ENCODE measurements at regions not wholly inside any gene's neighbourhood (a gene's known extent, or its start where the extent isn't known, plus 50 kb on each side); places are given as distances from the start of the nearest gene placed in this dataset.
"Not testable (repeated sequence)": the region's sequence is repeated elsewhere in the genome, so short reads cannot be mapped to it uniquely, and the experiment has no call there.

DNA sequence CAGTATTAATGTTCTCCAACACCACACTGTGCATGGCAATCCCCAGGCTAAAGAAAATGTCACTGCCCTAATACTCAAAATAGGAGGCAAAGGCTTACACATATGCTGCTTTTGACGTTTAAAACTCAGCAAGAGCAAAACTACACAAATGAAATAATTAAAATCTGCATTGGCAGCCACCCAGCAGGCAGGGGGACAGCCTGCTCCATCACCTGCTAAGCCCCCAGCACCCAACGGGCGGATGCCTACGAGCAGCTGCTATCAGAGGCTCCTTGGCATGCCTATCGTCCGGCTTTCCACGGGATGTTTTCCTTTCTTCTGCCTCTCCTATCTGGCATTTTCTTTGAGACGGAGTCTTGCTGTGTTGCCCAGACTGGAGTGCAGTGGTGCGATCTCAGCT, 337.5 kb downstream of the SOX9 start:
- no peak for DNase-seq

DNA sequence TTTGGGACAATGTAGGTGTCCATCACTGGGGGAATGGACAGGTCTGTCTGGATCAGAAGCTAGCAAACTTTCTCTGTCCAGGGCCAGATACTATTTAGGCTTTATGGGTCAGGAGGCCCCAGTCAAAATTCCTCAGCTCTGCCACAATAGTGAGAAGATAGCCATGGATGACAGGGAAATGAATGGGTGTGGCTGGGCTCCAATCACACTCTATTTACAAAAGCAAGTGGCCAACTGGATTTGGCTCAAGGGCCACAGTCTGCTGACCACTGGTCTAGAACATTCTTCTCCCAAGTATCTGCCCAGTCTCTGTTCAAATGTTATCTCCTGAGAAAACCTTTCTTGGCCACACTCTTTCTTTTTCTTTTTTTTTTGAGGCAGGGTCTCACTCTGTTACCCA, 339.9 kb downstream of the SOX9 start:
- DNase-seq: no peak

DNA sequence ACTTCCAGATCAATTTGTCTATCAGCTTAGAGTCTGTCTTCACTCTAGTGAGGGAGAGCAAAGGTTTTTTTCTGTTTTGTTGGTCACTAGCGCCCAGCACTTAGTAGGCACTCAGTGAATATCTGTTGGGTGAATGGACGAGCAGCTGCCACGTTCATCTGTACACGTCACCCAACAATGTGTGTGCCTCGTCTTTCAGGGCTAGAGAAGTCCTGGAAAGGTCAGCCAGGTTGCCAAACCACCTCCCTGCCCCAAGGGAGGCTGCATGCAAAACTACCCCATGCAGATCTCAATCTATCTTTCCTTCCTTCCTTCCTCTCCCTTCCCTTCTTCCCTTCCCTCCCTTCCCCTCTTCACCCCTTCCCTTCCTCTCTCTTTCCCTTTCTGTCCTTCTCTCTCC, 340.9 kb downstream of the SOX9 start:
- DNase-seq: no peak

DNA sequence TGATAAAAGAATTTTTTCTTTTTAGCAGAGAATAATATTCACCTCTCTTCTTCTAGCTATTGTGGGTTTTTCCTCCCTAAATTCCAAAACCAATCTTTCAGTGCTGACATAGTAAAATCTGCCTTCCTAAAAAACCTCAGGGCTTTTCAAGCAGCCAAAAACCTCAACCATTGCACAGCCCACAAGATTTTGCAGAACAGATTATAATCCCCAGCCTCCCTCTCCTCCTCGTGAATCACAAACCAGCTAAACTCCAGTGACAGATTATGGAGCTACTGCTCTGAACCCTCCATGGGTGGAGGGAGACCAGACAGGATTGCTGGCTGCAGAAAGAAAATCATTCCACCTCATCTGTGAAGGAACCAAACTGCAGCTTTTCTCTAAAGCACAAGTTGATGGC, 341.6 kb downstream of the SOX9 start:
- DNase-seq: no peak

DNA sequence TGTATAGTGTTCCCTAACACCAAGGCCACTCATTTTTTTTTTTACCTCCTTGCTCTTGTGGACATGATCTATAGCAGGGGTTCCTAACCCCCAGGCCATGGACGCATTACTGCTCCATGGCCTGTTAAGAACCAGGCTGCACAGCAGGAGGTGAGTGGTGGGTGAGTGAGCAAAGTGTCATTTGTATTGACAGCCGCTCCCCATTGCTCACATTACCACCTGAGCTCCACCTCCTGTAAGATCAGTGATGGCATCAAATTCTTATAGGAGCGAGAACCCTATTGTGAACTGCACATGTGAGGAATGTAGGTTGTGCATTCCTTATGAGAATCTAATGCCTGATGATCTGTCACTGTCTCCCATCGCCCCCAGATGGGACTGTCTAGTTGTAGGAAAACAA, 342.0 kb downstream of the SOX9 start:
- no peak for DNase-seq

DNA sequence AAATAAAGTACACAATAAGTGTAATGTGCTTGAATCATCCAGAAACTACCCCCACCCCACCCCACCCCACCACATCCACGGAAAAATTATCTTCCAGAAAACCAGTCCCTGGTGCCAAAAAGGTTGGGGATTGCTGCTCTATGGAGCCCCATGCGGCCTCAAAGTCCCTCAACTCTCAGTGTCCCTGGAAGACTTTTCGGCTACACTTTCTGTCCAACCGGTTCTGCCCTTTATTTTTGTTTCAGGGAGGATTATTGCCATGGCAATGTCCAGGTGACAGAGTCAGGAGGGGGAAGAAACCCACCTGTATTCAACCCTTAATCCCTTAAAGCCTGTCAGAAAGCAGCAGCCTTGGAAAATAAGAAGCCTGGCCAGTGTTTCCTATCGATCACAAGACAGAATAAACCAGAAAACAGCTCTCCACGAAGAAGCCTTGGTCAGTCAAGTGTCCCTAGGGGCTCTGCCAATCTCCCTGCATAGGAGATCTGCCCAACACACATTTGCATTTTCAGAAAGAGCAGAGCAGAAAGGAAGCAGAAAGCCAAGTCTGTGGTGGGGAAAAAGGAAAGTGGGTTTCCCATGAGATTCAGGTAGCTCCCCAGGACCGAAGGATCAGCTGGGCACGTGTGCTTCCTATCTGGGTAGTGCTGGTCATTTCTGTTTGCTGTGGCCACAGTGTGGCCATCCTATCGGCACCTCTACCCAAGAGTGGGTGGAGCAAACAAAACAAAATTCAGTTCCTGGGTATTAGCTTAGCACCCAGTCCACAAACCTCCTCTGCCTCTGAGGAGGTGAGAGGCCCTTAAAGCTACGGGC, 342.7 kb downstream of the SOX9 start:
- DNase-seq: no peak

DNA sequence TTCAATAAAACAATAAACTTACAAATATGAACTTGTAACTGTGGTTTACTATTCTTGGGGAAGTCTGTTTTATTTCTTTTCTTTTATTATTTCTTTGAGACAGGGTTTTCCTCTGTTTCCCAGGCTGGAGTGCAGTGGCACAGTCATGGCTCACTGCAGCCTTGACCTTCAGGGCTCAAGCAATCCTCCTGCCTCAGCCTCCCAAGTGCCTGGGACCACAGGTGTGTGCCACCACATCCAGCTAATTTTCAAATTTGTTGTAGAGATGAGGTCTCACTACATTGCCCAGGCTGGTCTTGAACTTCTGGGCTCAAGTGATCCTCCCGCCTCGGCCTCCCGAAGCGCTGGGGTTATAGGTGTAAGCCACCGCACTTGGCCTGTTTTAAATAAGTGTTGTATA, 343.4 kb downstream of the SOX9 start:
- DNase-seq: not testable (repeated sequence)

DNA sequence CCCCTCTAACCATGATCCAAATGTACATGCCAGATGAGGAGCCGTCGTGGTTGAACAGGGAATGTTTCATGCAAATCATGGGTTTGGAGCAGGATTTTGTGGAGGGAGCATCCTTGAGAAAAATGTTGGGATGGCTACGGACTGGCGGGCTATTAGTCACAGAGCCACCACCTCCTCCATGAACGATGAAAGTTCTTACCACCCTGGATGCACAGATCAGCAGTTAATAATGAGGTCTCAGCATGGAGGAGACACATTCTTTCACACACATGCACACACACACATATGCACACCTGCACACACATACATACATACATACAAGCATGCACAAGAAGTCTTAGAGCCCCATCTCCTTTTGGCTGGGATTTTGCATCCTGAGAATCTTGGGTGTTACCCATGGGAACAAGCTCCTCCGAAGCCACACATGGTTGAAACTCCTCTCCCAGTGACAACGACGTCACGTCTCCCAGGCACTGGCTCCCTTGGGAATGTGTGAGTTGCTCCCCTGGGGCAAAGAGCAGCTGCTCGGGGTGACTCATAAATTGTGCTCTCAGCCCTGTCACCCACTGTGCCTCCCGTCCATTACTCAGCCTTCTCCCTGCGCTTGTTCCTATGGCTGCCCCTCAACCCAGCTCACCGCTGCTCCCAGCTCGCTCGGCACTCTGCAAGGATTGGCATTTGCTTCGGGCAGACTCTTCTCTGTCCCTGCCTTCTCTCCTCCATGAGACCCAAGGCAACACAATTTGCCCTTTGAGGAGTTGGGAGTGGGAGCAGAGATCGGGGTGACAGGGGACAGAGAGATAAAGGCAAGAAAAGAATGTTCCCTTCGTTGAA, 344.6 kb downstream of the SOX9 start:
- no peak for DNase-seq

DNA sequence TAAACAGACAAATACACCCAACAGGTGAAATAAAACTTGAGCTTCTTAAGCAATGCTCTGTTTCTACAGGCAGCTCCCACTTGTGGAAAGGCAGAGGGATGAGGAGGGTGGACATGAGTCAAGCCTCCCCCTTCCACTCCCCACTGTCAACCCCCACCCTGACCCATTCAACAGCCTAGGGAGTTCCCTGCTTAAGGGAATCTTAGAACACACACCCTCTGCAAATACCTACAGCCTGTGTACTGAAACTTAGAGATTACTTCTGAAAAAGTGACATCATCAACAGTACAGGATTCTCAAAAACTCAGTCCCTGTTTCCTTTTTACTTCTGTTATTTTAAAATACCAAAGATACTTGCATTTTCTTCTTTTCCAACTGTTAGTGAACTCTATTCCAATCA, 345.4 kb downstream of the SOX9 start:
- DNase-seq: no peak

DNA sequence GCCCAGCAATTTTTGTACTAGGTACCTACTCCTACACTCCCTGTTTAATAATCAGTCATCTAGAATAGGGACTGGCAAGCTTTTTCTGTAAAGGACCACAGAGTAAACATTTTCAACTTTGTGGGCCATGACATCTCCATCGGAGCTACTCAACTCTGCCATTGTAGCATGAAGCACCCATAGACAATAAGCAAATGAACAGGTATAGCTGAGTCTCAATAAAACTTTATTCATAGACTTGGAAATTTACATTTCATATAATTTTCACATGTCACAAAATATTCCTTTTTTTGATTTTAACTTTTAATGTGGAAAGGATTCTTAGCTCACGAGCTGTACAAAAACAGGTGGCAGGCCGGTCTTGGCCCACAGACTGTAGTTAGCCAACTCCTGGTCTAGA, 345.8 kb downstream of the SOX9 start:
- no peak for DNase-seq

DNA sequence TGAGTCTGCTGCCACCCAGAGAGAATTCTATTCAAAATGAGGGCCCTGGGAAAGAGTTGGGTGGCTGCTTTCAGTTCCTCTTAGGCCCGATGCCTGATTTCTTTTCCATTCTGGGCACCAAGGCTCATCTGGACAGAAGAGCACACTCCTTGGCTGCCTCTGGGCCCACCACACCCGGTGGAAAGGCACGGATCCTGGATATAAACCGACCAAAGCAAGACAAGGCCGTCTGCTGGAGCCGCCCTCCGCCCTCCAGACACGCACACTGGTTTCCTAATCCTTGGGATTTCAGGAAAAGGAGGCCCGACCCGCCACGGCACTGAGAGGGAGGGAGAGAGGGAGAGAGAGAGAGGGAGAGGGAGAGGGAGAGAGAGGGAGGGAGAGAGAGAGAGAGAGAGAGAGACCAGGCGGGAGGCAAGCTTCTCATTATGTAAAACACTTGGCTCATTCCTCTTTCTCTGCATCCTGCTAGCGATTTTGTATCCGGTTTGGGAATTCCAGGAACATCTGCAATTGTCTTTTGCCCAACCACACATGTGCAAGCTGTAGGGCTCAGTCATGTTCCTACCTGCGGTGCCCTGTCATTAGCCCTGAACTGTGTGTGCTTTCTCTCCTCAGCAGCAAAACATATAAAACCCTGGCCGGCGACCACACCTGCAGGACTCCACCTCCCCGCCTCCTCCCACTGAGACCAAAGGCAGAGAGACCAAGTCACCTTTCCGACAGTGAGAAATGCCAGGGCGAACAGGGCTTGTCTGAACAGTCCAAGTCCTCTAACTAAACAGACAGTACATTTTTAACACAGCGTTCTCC, 347.2 kb downstream of the SOX9 start:
- no peak for DNase-seq

DNA sequence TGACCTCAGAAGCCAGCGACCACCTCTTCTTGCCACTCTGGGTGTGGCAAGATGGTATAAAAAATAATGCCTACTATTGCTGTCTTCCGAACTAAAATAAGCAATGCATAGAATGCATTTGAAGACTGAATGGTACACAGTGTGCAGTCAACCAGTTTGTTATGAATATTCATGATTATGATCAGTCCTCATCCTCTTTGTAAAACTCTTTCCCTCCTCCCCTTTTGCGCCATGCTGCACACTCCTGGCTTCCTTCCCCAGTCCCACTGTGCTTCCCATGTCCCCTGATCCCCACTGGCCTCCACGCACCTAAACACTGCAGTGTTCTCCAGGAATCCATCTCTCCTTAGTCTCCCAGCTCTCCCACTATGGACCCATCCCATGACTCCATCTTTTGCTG, 348.0 kb downstream of the SOX9 start:
- DNase-seq: no peak

DNA sequence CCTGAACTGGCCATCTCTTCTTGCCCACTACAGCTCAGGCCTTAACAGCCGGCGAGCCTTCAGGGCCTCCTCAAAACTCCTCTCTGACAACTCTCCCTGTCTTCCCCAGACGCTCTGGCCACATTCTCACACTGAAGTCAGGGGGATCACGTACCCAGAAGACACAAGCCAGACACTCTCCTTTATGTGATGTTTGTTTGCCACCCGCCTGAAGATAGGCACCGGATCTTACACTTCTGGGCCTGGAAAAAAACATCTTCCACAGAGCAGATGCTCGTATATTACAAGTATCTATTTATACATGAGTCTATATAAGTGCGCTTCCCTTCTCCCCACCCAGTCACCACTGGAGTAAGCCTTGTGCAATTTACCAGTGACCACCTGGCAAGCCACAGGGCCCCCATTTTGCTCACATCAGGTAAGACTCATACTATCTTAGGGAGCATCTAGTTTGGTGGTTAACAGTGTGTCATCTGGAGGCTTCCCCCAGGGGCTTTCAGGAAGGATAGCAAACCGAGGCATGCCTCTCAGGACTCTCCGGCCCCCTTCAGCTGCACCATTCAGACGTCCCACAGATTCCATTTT, 349.4 kb downstream of the SOX9 start:
- no peak for DNase-seq

DNA sequence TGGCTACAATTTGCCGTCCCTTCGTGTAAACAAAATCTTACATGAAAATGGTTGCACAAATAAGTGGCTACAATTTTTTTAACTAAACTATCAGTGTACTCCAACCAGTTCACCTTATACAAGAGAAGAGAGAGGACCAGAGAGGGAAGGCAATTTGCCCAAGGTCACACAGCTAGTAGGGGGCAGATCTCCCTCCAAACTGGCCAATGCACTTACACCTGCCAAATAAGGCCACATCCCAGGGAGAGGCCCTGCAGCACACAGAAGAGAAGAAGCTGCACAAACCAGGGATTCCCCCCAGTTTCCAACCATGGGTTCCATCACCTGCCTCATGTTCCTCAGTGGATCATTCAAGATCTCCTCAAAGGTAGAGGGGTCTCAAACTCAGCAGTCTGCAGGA, 349.9 kb downstream of the SOX9 start:
- no peak for DNase-seq

DNA sequence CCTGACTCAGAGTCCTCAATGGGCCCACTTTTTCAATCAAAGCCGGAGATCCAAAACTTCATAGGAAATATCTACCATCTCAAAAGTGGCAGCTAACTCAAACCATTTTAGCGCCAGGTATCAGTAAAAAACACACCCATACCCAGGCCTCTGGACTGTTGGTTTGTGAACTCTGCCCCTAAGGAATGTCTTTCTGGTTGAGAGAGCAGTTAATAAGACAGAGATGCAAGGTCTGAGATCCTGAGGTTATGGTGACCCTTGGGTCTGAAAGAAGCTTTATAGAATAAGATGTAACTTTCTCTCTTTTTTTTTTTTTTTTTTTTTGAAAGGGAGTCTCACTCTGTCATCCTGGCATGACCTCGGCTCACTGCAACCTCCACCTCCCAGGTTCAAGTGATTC, 350.5 kb downstream of the SOX9 start:
- no peak for DNase-seq

DNA sequence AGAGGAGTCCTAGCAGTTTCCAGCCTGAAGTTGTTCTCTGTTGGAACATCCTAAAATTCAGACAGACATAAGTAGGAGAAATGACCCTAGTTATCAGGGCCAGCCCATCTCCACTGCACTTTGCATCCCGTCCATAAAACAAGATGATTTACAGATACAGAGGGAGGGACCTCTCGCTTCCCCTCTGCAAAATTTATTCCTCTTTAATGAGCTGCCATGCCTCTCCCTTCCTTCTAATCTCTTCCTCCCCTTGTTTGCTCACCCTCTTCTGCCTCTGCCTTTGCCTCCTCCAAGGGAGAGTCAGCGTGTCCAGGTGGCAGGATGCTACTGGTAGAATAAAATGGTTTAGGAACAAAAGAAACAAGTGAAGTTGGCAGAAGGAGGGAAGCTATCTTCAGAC, 351.3 kb downstream of the SOX9 start:
- no peak for DNase-seq

DNA sequence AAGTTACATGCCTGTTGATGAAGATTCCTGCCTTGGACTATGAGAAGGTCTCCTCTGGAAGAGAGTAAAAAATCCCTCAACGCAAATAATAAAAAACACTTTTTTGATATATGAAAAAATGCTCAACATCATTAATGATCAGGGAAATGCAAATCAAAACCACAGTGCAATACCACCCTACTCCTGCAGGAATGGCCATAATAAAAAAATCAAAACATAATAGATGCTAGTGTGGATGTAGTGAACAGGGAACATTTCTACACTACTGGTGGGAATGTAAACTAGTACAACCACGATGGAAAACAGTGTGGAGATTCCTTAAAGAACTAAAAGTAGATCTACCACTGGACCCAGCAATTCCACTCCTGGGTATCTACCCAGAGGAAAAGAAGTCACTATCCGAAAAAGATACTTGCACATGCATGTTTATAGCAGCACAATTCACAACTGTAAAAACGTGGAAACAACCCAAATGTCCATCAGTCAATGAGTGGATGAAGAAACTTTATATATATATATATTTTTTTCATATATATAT, 352.1 kb downstream of the SOX9 start:
- not testable (repeated sequence) for DNase-seq

DNA sequence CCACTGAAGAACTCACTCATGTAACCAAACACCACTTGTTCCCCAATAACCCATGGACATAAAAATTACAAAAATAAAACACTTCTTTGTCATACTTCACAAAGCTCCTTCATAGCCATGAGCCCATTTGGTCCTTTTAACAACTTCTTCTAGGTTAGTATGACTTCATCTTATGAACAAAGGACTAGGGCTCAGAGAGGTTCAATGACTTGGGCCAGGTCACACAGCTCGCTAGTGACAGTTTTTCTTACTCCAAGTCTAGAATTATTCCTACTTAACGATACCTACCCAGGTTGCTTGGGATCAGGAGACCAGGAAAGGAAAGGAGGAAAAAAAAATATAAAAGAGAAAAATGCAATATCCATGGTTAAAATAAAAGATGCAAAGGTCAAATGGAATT, 353.4 kb downstream of the SOX9 start:
- no peak for DNase-seq

DNA sequence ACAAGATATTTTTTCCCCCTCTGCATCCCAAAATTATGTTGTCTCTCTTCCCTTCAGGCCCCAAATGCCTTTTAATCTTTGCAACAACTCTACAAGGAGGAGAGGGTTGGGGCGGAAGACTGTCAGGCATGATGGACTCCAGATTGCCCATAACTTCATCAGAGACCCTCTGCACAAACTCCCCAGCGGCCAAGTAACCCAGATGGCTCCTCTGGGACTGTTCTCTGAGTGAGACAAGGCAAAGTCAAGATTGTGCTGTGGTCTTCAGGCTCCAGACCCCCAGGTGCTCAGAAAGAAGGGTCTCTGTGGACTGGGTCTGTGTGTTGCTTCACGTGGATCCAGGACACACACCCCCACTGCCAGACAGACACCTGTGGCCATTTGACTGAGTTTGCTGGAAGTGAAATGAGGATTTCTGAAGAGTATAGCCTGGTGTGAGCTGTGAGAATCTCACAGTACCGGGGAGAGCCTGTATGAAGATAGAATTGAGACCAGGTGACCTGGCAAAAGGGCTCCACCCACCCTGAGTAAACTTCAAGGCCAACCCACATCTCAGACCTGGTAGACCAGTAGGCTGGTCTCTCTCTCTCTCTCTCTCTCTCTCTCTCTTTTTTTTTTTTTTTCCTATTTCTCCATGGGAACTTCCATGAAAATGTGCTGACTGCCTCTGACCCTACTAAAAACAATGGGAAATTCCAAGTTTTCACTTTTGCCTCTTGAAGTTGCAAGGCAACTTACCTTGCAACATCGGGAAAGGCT, 354.1 kb downstream of the SOX9 start:
- no peak for DNase-seq

DNA sequence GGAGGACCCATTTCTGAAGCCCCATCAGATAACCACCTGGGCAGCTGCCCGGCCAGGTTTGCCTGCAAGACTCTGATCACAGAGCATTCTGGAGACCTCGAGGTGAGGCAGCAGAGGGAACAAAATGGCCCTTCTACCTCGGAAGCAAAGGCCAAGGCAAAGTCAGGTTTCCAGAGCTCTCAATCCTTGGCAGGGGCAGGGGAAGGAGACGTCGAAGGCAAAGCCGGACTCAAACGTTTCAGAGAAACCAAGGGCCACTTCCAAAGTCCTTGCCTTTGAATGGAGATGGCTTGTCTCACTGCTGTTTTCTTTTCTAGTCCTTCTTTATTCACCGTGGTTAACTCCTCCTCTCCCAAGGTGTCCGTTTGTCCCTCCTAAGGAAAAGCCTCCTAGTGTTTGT, 355.3 kb downstream of the SOX9 start:
- DNase-seq: no peak

DNA sequence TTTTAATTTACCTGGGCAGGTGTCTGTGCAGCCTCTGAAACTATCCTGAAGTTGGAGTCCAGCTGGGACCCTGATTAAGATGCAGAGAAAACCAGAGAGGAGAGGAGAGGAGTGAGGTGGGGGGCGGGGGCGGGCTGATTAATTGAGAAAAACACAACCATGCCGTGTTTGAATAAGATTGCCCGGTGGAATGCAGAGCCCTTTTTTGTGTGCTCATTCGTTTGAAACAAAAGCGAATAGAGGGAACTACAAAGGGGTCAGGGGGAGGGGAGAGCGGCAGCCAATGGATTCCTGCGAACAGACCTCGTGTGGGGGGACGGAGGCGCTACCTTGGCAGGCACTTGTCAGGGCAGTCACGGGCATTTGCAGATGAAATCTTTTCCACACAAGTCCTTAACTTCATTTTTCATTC, 355.8 kb downstream of the SOX9 start:
- DNase-seq: no peak

DNA sequence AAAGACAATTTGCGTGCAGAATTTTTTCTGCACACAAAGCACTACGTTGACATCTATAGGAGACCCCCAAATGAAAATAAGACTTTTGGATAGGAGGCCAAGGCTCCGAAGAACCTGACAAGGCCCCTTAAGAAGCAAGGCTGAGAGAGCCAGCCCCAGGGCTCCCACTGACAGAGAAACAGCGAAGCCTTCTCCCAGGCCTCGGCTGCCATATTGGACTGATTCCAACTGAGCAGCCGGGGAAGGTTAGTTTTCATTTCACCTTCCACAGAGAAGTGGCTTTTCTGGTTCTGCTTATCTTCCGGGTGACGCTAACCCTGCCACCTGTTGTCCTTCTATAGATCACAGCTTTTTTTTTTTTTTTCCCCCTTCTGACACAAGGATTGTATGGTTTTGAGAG, 356.7 kb downstream of the SOX9 start:
- no peak for DNase-seq
